Heart right ventricle (tissue), 16 donors: ENCODE measurements at regions not wholly inside any gene's neighbourhood (a gene's known extent, or its start where the extent isn't known, plus 50 kb on each side); places are given as distances from the start of the nearest gene placed in this dataset.

Source experiments
- ATAC-seq, 8 donors: fragments of 200-7000 bp; cut with Tn5 transposase; one replicate each; pipeline ENCODE4 v1.9.1; 2020; ENCODE audit warnings: mild to moderate bottlenecking in 8 of 8, moderate library complexity in 8 of 8, moderate number of reproducible peaks in 1 of 8
- DNase-seq, 2 donors: peaks; one replicate each; pipeline ENCODE4 v3.0.0-alpha.2; 2020
- H3K27ac ChIP-seq, 10 donors: fragments of 200-600 bp; sonication (generic) in 2 of 10; one replicate each; pipeline versions ENCODE4 v1.5.0 to v1.8.0; 2020 to 2022; ENCODE audit warnings: mild to moderate bottlenecking in 3 of 10
- H3K27me3 ChIP-seq, 7 donors: fragments of 200-600 bp; one replicate each; pipeline ENCODE4 v1.8.0; 2021 to 2022; ENCODE audit warnings: mild to moderate bottlenecking in 2 of 7
- H3K36me3 ChIP-seq, 9 donors: fragments of 200-600 bp; sonication (generic) in 1 of 9; one replicate each; pipeline versions ENCODE4 v1.5.0 to v1.8.0; 2020 to 2022; ENCODE audit warnings: mild to moderate bottlenecking in 2 of 9
- H3K4me1 ChIP-seq, 9 donors: fragments of 200-600 bp; sonication (generic) in 1 of 9; one replicate each; pipeline versions ENCODE4 v1.5.0 to v1.8.0; 2020 to 2022; ENCODE audit warnings: mild to moderate bottlenecking in 4 of 9
- H3K4me3 ChIP-seq, 10 donors: fragments of 200-600 bp; sonication (generic) in 2 of 10; one replicate each; pipeline versions ENCODE4 v1.5.0 to v1.8.0; 2020 to 2022; ENCODE audit warnings: mild to moderate bottlenecking in 7 of 10, moderate library complexity in 2 of 10
- H3K9me3 ChIP-seq, 11 donors: fragments of 200-600 bp in 10 of 11; sonication (generic) in 2 of 11; one replicate each; pipeline versions ENCODE4 v1.5.0 to v1.8.0; 2013 to 2022; ENCODE audit warnings: mild to moderate bottlenecking in 2 of 11, control low read depth in 1 of 11, moderate library complexity in 1 of 11
- CTCF ChIP-seq, 9 donors: fragments of 200-600 bp; sonication (generic) in 2 of 9; IDR thresholded peaks; one replicate each; pipeline versions ENCODE4 v1.5.0 to v1.8.0; 2021 to 2022; ENCODE audit warnings: antibody characterized with exemption in 9 of 9, mild to moderate bottlenecking in 5 of 9, moderate library complexity in 1 of 9
- WGBS, 2 donors: extraction: QIAGEN DNeasy Blood & Tissue Kit; methylation state at CpG; one replicate each; pipeline ENCODE4 v1.1.7; 2013; ENCODE audit warnings: inconsistent platforms in 1 of 2; 5-methylcytosine and 5-hydroxymethylcytosine counted together
- intact Hi-C, 10 donors: fragments of 100-400 bp; cut with DNase I; formaldehyde crosslinking; loops; one replicate each; pipeline versions ENCODE4 v1.11.1 to v1.14.2; 2022
- donor health status: Arrhythmogenic right ventricular cardiomyopathy.
- donor health status: ischemic (EF 13 %, LVEDD 7.1; RV severe dilation, severe dysfunction).
- donor health status: healthy with polysubstance abuse.
- donor health status: DM: no; HTN: yes; CAD: no.
- donor health status: DM: no; HTN: no; CAD: no.
- donor health status: ischemic (EF 25% LVEDD 6.9; RV normal size, moderate dysfunction).
- donor health status: ischemic (EF 25% LVEDD 5.7; RV mildly dilated, moderate dysfunction).
- donor health status: healthy.
- donor health status: DM: yes; HTN: yes; CAD: no.
- donor health status: Ischemic cardiomyopathy.
- donor health status: ischemic (EF 35%, LVEDD 5.7; RV mildly dilated, moderate dysfunction).
- donor health status: nonischemic (EF 11% LVEDD 7.7; RV severe dilation, severe dysfunction).
- donor health status: DM: yes; HTN: yes; CAD: no.
- donor health status: PGD.
- donor health status: ischemic (EF 29% LVEDD 5.4; RV normal size, mild dysfunction).
- donor health status: nonischemic (EF 23%, LVEDD 6.1; RV moderate dilation, normal function).

GRCh38 chr7:84627250-84627649 lies 432.7 kb upstream of the SEMA3A start:
- WGBS, 2 donors = 42 to 81% methylated on average over 2 of the region's 2 CpGs
- no peak for DNase-seq
- H3K9me3 ChIP-seq = peaks cover 0 to 7% (median 0%) of the 10 kb centered on the region in 11 donors
- no peak overlapping the region for H3K4me3 ChIP-seq
- no peak overlapping the region for H3K27ac ChIP-seq
- no peaks in the 10 kb centered on the region for H3K27me3 ChIP-seq
- ATAC-seq = no peak
- H3K4me1 ChIP-seq = no peaks in the 10 kb centered on the region
- H3K36me3 ChIP-seq = no peaks in the 10 kb centered on the region
- TF ChIP-seq CTCF (IDR thresholded peaks at IDR 0.05) = no peak
- intact Hi-C loops = no loop called here

DNA sequence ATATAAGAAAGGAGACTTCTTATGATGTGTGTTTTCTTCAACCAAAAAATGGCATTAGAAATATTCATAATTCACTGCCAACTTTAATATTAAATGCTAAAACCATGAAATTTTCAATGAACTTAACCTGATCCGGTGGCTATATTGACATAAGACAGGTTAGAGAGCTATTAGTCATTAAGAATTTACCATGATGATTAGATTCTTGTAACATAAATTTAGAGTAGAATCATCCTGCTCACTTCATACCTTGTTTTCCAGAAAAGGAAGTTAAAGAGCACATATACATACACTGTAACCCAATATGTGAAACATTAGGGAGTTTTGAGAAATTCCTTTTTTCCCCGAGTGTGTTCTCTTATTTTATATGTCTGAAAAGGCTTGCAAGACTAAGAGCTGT lies 430.3 kb upstream of the SEMA3A start:
- ATAC-seq = no peak
- Histone ChIP-seq H3K27me3 (no peaks in the 10 kb centered on the region), H3K4me1 (no peaks in the 10 kb centered on the region), H3K36me3 (no peaks in the 10 kb centered on the region), H3K4me3 (no peak overlapping the region), H3K9me3 (no peaks in the 10 kb centered on the region), H3K27ac (no peak overlapping the region)
- TF ChIP-seq CTCF (IDR thresholded peaks at IDR 0.05) = no peak
- DNase-seq = no peak
- intact Hi-C loops = no loop called here
- WGBS, 2 donors = 84 to 90% methylated on average over 2 of the region's 2 CpGs

DNA sequence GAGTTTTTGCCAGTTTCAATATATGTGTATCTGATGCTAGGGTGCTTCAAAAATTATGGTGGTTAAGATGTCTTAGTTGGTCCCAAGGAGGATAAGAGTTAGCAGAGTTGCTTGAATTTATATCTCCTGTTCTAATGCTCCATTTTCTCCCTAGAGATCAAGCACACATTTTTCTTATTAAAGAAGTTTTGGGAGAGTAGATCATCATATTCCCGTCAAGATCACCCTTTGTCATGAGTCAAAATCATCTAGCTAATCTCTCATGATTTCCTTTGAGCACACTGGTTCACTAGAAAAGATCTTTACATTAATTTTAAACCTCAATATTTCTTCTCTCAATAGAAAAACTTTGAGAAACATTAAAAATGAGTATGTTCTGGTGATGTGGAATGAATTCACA lies 429.9 kb upstream of the SEMA3A start:
- Histone ChIP-seq H3K4me3 (no peak overlapping the region), H3K27ac (no peak overlapping the region), H3K4me1 (no peaks in the 10 kb centered on the region), H3K36me3 (no peaks in the 10 kb centered on the region), H3K27me3 (no peaks in the 10 kb centered on the region), H3K9me3 (no peaks in the 10 kb centered on the region)
- intact Hi-C loops = no loop called here
- DNase-seq (no peak), ATAC-seq (no peak)
- 57 to 71% methylated on average over 1 of the region's 1 CpG for WGBS, 2 donors
- no peak for TF ChIP-seq CTCF (IDR thresholded peaks at IDR 0.05)

GRCh38 chr7:84617265-84618030 lies 422.9 kb upstream of the SEMA3A start:
- ATAC-seq (no peak), DNase-seq (no peak)
- Histone ChIP-seq H3K4me1 (no peaks in the 10 kb centered on the region), H3K27ac (no peak overlapping the region), H3K36me3 (no peaks in the 10 kb centered on the region), H3K27me3 (no peaks in the 10 kb centered on the region), H3K4me3 (no peak overlapping the region), H3K9me3 (no peaks in the 10 kb centered on the region)
- 77 to 83% methylated on average over 4 of the region's 4 CpGs for WGBS, 2 donors
- intact Hi-C loops = loop anchor here in 2 of 10 donors (5.0 to 10.0 kb wide), 2 partner anchors 100 to 407 kb away; no protein-coding TSS in a partner anchor
- no peak for TF ChIP-seq CTCF (IDR thresholded peaks at IDR 0.05)
